ENCODE measurements at regions not wholly inside any gene's neighbourhood (a gene's known extent, or its start where the extent isn't known, plus 50 kb on each side); places are given as distances from the start of the nearest gene placed in this dataset.

DNA sequence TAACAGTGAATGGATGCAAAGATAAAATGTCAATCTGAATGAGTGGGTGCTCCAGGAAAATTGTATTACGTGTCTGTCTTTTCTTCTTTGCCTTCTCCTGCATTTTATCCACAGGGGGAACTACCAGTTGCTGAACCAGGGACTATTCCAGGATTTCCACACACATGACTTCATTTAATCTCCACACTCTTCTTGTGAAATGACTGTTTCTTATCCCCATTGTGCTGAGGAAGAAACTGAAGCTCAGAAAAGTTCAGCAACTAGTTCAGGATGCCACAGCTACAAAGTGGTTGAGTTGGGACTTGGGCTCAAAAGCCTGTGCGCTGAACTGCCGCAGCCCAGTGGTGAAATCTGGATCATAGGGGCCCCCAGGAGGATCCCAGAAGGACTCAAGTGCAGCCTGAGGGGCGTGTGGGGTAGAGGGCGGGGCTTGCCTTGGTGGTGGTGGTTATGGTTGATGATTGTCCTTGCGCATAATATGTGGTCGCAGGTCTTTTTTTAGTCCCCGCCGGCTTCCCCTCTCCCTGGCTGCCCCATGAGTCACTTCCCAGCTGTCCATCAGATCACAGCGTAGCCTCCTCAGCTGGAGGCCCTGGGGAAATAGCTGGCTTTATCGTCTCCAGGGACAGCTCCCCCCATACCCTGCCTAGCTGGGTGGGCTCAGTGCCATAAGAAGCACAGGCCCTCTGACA is 235.2 kb upstream of the CRY1 start:
- H3K9me3 ChIP-seq = no peaks in the 10 kb centered on the region
- no peak overlapping the region for H3K4me3 ChIP-seq
- no peaks in the 10 kb centered on the region for H3K27me3 ChIP-seq (replicated peaks; ENCODE audit: insufficient read depth)
- no peak for TF ChIP-seq POLR2A (IDR thresholded peaks at IDR 0.05)
- 66% methylated on average over 11 of the region's 11 CpGs for WGBS
- no peak for DNase-seq (ENCODE audit: low spot score)
- H3K27ac ChIP-seq = no peak overlapping the region
- H3K4me1 ChIP-seq (replicated peaks) = no peaks in the 10 kb centered on the region
- H3K36me3 ChIP-seq = no peaks in the 10 kb centered on the region
- intact Hi-C loops (cut with DNase I) = no loop called here

DNA sequence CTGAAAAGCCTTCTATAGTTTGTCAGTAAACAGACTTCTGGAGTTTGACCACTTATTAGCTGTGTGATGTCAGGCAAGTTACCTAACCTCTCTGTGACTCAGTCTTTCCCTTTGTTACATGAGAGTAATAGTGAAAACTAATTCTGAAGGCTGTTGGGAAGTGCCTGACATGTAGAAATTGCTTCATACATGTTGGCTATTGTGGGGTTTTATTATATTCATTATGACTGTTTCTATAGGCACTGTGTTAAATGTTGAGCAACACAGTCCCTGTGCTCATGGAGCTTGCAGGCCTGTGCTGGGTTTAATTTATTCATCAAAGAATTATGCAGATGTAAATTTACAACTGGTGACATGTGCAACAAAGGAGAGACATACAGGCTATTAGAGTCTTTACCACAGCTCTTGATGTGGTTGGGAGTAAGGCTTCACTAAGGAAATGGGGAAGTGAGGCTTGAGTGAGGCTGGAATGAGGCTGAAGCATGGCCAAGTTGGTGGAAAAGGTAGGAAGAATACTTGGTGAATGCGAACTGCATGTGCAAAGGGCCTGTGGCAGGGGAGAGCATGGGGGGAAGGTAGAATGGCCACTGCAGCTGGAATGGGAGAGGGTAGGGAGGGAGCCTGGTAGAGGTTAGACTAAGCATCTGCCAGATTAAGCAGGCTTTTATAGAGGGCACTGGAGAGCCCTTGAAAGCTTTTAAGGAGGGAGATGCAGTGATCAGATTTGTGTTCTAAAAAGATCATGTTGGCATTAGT is 236.4 kb upstream of the CRY1 start:
- intact Hi-C loops (cut with DNase I) = no loop called here
- WGBS = 93% methylated on average over 1 of the region's 1 CpG
- Histone ChIP-seq H3K4me3 (no peak overlapping the region), H3K27ac (no peak overlapping the region), H3K4me1 (replicated peaks) (no peaks in the 10 kb centered on the region), H3K27me3 (replicated peaks; ENCODE audit: insufficient read depth) (no peaks in the 10 kb centered on the region), H3K36me3 (no peaks in the 10 kb centered on the region), H3K9me3 (no peaks in the 10 kb centered on the region)
- DNase-seq (ENCODE audit: low spot score) = no peak
- TF ChIP-seq POLR2AphosphoS5 (IDR thresholded peaks at IDR 0.05) (no peak), POLR2A (IDR thresholded peaks at IDR 0.05) (no peak)
- TF ChIP-seq, protein P1, sequence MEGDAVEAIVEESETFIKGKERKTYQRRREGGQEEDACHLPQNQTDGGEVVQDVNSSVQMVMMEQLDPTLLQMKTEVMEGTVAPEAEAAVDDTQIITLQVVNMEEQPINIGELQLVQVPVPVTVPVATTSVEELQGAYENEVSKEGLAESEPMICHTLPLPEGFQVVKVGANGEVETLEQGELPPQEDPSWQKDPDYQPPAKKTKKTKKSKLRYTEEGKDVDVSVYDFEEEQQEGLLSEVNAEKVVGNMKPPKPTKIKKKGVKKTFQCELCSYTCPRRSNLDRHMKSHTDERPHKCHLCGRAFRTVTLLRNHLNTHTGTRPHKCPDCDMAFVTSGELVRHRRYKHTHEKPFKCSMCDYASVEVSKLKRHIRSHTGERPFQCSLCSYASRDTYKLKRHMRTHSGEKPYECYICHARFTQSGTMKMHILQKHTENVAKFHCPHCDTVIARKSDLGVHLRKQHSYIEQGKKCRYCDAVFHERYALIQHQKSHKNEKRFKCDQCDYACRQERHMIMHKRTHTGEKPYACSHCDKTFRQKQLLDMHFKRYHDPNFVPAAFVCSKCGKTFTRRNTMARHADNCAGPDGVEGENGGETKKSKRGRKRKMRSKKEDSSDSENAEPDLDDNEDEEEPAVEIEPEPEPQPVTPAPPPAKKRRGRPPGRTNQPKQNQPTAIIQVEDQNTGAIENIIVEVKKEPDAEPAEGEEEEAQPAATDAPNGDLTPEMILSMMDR (IDR thresholded peaks at IDR 0.05) = no peak

DNA sequence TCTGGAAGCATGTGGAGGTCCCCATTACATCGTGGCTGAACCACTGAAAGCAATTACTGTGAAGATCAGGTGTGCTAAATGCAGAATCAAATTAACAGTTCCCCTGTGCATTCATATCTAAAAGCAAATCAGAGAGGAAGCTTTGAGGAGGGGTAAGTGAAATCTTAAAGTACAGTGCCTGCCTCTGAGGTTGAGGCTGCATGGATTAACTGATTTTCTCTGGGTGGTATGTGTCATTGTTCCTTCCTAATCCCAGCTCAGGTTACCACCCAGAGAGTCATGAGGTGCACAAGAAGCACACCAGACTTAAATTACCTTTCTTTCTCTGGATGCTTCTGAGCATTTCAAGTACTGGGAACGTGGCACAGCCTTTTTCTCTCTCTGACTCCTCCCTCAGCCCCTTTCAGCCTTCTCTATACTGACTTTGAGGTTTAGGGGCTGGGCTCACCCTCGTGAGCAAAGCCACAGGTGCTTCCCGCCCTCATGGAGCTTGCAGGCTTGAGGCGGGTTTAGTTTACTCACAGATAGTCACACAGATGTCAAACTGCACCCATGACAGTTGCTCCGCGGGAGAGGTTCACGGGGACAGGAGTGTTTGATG is 237.6 kb upstream of the CRY1 start:
- TF ChIP-seq, protein P1 (IDR thresholded peaks at IDR 0.05) = no peak
- TF ChIP-seq POLR2AphosphoS5 (IDR thresholded peaks at IDR 0.05) (no peak), POLR2A (IDR thresholded peaks at IDR 0.05) (no peak)
- Histone ChIP-seq H3K9me3 (no peaks in the 10 kb centered on the region), H3K4me3 (no peak overlapping the region), H3K27ac (no peak overlapping the region), H3K27me3 (replicated peaks; ENCODE audit: insufficient read depth) (no peaks in the 10 kb centered on the region), H3K36me3 (no peaks in the 10 kb centered on the region), H3K4me1 (replicated peaks) (no peaks in the 10 kb centered on the region)
- 51% methylated on average over 8 of the region's 8 CpGs for WGBS
- intact Hi-C loops (cut with DNase I) = no loop called here
- DNase-seq (ENCODE audit: low spot score) = no peak

DNA sequence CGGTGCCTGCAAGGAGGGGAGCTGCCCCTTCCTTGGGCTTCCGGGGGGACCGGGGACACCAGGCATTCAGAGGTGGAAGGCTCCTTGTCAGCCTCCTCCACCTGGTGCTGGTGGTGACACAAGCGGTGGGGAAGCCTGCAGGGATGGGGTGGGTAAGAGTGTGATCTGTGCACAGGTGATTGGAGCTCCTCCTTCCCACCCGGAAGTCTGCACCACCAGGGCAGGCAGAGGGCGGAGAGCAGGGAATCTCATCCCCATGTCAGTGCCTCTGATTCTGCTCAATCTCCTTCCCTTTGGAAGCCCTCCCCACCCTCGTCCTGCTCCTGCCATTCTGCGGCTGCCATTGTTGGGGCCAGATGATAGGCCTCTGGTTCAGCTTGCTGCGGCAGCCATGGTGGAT is 238.1 kb upstream of the CRY1 start:
- no peak overlapping the region for H3K4me3 ChIP-seq
- H3K27ac ChIP-seq = no peak overlapping the region
- H3K9me3 ChIP-seq = no peaks in the 10 kb centered on the region
- H3K4me1 ChIP-seq (replicated peaks) = no peaks in the 10 kb centered on the region
- 76% methylated on average over 9 of the region's 9 CpGs for WGBS
- intact Hi-C loops (cut with DNase I) = no loop called here
- no peaks in the 10 kb centered on the region for H3K36me3 ChIP-seq
- TF ChIP-seq, protein P1 (IDR thresholded peaks at IDR 0.05) = no peak
- TF ChIP-seq POLR2A (IDR thresholded peaks at IDR 0.05) (no peak), POLR2AphosphoS5 (IDR thresholded peaks at IDR 0.05) (no peak)
- no peaks in the 10 kb centered on the region for H3K27me3 ChIP-seq (replicated peaks; ENCODE audit: insufficient read depth)
- DNase-seq (ENCODE audit: low spot score) = no peak

DNA sequence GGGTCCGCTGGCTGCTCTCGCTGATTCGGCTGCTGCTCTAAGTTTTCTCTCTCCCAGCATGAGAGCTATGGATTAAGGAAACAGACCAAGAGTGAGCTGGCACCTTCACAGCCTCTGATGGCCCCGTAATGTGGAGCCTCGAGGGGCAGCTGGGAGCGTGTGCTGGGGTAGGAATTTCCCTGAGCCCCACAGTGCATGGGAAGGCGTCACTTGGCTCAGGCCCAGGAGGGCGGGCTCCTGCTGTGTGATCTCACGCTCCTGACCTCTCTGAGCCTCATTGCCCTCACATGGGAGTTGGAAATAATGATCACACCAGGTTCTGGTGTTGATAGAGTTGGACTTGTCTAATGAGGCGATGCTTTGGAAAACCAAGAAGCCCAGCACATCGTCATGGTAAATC is 238.6 kb upstream of the CRY1 start:
- no peak for DNase-seq (ENCODE audit: low spot score)
- H3K27ac ChIP-seq = no peak overlapping the region
- WGBS = 79% methylated on average over 11 of the region's 11 CpGs
- H3K4me1 ChIP-seq (replicated peaks) = no peaks in the 10 kb centered on the region
- no peaks in the 10 kb centered on the region for H3K27me3 ChIP-seq (replicated peaks; ENCODE audit: insufficient read depth)
- H3K9me3 ChIP-seq = no peaks in the 10 kb centered on the region
- intact Hi-C loops (cut with DNase I) = no loop called here
- H3K36me3 ChIP-seq = no peaks in the 10 kb centered on the region
- TF ChIP-seq POLR2A (IDR thresholded peaks at IDR 0.05) (no peak), POLR2AphosphoS5 (IDR thresholded peaks at IDR 0.05) (no peak)
- TF ChIP-seq, protein P1 (IDR thresholded peaks at IDR 0.05) = no peak
- no peak overlapping the region for H3K4me3 ChIP-seq
